ENCODE measurements at regions not wholly inside any gene's neighbourhood (a gene's known extent, or its start where the extent isn't known, plus 50 kb on each side); places are given as distances from the start of the nearest gene placed in this dataset.

DNA sequence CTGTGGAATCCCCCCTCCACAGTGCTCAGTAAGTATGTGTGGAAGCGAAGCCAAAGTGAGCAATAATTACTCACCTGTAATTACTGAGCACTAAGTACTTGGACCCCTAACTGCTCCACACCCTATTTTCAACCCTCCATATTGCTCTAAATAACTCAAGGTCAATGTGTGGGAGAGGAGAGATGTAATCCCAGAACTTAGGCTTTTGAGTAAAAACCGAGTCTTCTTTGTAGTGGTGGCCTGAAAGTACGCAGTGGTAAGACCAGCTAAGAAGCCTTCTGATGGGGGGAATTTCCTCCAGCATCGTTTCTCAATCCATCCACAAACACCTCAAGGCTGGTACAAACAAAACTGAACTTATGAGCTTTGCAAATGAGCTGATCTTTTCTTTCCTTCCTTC, 551.6 kb downstream of the ZEB2 start:
- H2BK20ac ChIP-seq (ENCODE audit: low read depth, low read length, poor library complexity, severe bottlenecking) = no peak overlapping the region
- no peak for DNase-seq
- H2BK15ac ChIP-seq (ENCODE audit: low read depth, low read length) = no peak overlapping the region
- no peak overlapping the region for H3K4me3 Mint-ChIP-seq
- TF ChIP-seq, protein P1, sequence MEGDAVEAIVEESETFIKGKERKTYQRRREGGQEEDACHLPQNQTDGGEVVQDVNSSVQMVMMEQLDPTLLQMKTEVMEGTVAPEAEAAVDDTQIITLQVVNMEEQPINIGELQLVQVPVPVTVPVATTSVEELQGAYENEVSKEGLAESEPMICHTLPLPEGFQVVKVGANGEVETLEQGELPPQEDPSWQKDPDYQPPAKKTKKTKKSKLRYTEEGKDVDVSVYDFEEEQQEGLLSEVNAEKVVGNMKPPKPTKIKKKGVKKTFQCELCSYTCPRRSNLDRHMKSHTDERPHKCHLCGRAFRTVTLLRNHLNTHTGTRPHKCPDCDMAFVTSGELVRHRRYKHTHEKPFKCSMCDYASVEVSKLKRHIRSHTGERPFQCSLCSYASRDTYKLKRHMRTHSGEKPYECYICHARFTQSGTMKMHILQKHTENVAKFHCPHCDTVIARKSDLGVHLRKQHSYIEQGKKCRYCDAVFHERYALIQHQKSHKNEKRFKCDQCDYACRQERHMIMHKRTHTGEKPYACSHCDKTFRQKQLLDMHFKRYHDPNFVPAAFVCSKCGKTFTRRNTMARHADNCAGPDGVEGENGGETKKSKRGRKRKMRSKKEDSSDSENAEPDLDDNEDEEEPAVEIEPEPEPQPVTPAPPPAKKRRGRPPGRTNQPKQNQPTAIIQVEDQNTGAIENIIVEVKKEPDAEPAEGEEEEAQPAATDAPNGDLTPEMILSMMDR (conservative IDR thresholded peaks at IDR 0.05) = no peak
- H3K18ac ChIP-seq (ENCODE audit: insufficient read length, low read depth, low read length) = no peak overlapping the region
- H4K8ac ChIP-seq (replicated peaks; ENCODE audit: insufficient read length, low read depth, low read length) = no peak overlapping the region
- no peak overlapping the region for H2AFZ ChIP-seq (ENCODE audit: low read length)
- no peaks in the 10 kb centered on the region for H4K20me1 ChIP-seq (ENCODE audit: control insufficient read depth, insufficient read depth, insufficient read length)
- no peaks in the 10 kb centered on the region for H3K4me1 ChIP-seq (ENCODE audit: insufficient read depth, low read length)
- H2BK120ac ChIP-seq (ENCODE audit: low read depth, low read length, poor library complexity, severe bottlenecking) = no peak overlapping the region
- H3K14ac ChIP-seq (ENCODE audit: insufficient read depth, low read length) = no peak overlapping the region
- H3K9me3 ChIP-seq (ENCODE audit: control insufficient read depth, low read depth, low read length) = no peaks in the 10 kb centered on the region
- H4K91ac ChIP-seq (ENCODE audit: insufficient read length, low read depth, low read length) = no peak overlapping the region
- no peak overlapping the region for H3K4me2 ChIP-seq (ENCODE audit: insufficient read depth, insufficient read length, low read length)
- no peak overlapping the region for H2BK5ac ChIP-seq (ENCODE audit: insufficient read length, low read length)
- H4K5ac ChIP-seq (ENCODE audit: insufficient read length, low read depth, low read length) = no peak overlapping the region
- H3K9ac ChIP-seq (ENCODE audit: extremely low read depth, insufficient read length, low read length) = no peak overlapping the region
- no peak overlapping the region for H2BK12ac ChIP-seq (ENCODE audit: insufficient read length, low read depth, low read length)
- no peak overlapping the region for H2AK5ac ChIP-seq (ENCODE audit: insufficient read length, low read length)
- no peak overlapping the region for H3K56ac ChIP-seq (ENCODE audit: insufficient read length, low read depth, low read length)
- no peak overlapping the region for H3K27ac Mint-ChIP-seq
- H3K36me3 Mint-ChIP-seq (ENCODE audit: insufficient read depth in 1 of 3, low read depth in 3 of 3) = no peaks in the 10 kb centered on the region
- H3K4ac ChIP-seq (ENCODE audit: low read depth, low read length) = no peak overlapping the region
- H3T11ph ChIP-seq (ENCODE audit: low read length) = no peak overlapping the region
- no peaks in the 10 kb centered on the region for H3K23me2 ChIP-seq (ENCODE audit: insufficient read length, low read depth, low read length, poor library complexity, severe bottlenecking)
- peaks cover 12 to 13% of the 10 kb centered on the region in 2 experiments for H3K4me1 Mint-ChIP-seq
- H3K79me2 ChIP-seq (ENCODE audit: insufficient read depth, low read length) = no peaks in the 10 kb centered on the region
- H3K27me3 ChIP-seq (ENCODE audit: insufficient read depth, low read length) = no peaks in the 10 kb centered on the region
- no peaks in the 10 kb centered on the region; a peak in 1 of 5 replicates for H3K9me3 Mint-ChIP-seq
- no peaks in the 10 kb centered on the region for H3K27me3 Mint-ChIP-seq (ENCODE audit: low read depth)
- no CpG with 5 or more reads among the region's 4 CpGs for WGBS (ENCODE audit: extremely low coverage, insufficient read length, low lambda C conversion rate)
- no peaks in the 10 kb centered on the region for H3K79me1 ChIP-seq (ENCODE audit: insufficient read depth, low read depth, low read length, poor library complexity, severe bottlenecking)
- no peak overlapping the region for H3K23ac ChIP-seq (ENCODE audit: insufficient read length, low read depth, low read length)
- H3K27ac ChIP-seq (ENCODE audit: insufficient read length, low read depth, low read length) = no peak overlapping the region

Measured in H9 (cell line).